Thoracic aorta (tissue), 2 donors: ENCODE measurements at regions not wholly inside any gene's neighbourhood (a gene's known extent, or its start where the extent isn't known, plus 50 kb on each side); places are given as distances from the start of the nearest gene placed in this dataset.

Source experiments
- ATAC-seq: fragments of 150-250 bp; one replicate; pipeline ENCODE4 v1.8.0; 2017; ENCODE audit warnings: low read depth; ENCODE audit not compliant: insufficient number of reproducible peaks, low FRiP score
- DNase-seq: peaks from one replicate; pipeline ENCODE4 v3.0.0-alpha.2; 2020; ENCODE audit warnings: low spot score
- H3K27ac ChIP-seq, 2 donors: fragments of 200-600 bp; sonication (generic); 1 replicate in 1 of 2; 2 replicates in 1 of 2; pipeline ENCODE4 v1.5.1; 2016; ENCODE audit warnings: mild to moderate bottlenecking in 2 of 2, moderate library complexity in 2 of 2
- H3K27me3 ChIP-seq: fragments of 200-600 bp; sonication (generic); replicated peaks from 2 replicates; pipeline ENCODE4 v1.6.0; 2016; ENCODE audit warnings: mild to moderate bottlenecking; ENCODE audit not compliant: insufficient read depth
- H3K36me3 ChIP-seq: fragments of 200-600 bp; sonication (generic); one replicate; pipeline ENCODE4 v1.5.1; 2016
- H3K4me1 ChIP-seq, 2 donors: fragments of 200-600 bp; sonication (generic); 1 replicate in 1 of 2; 2 replicates in 1 of 2; pipeline versions ENCODE4 v1.5.1 to v1.6.0; 2016; ENCODE audit warnings: low read depth in 2 of 2, mild to moderate bottlenecking in 1 of 2; ENCODE audit not compliant: control insufficient read depth in 1 of 2
- H3K4me3 ChIP-seq: fragments of 200-600 bp; sonication (generic); 2 replicates; pipeline ENCODE4 v1.5.1; 2016; ENCODE audit warnings: mild to moderate bottlenecking
- H3K9me3 ChIP-seq: fragments of 200-600 bp; sonication (generic); 2 replicates; pipeline ENCODE4 v1.5.1; 2016
- TF ChIP-seq, protein P1 (sequence below): fragments of 200-600 bp; sonication (generic); IDR thresholded peaks from one replicate; pipeline ENCODE4 v1.5.1; 2019; ENCODE audit warnings: antibody characterized with exemption

DNA sequence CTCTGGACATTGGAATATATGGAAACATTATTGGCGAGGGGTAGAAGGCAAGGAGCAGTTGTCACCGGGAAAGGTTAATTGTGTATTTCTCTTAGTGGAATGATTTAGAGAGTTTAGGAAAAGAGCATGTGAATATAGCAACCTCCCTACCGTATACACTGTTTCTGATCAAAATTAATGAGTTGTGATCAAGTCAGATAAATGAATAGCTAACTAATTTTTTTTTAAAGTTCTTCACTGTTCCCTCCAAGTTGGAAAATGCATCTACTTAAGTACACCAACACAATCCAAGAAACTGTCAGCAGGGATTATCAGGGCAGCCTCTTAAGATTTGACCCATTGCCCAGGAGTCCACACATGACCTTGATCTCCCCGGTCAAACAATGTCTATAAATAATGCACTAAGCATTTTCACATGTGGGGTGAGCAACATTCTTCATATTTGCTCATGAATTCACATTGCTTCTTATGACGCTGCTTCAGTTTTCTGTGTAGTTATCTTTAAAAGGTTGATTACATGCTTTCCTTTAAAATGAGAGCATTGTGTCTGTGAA lies 680.8 kb upstream of the NRSN1 start:
- H3K4me1 ChIP-seq: peaks cover 0 to 11% of the 10 kb centered on the region in 2 donors
- no peak overlapping the region for H3K27ac ChIP-seq
- TF ChIP-seq, protein P1, sequence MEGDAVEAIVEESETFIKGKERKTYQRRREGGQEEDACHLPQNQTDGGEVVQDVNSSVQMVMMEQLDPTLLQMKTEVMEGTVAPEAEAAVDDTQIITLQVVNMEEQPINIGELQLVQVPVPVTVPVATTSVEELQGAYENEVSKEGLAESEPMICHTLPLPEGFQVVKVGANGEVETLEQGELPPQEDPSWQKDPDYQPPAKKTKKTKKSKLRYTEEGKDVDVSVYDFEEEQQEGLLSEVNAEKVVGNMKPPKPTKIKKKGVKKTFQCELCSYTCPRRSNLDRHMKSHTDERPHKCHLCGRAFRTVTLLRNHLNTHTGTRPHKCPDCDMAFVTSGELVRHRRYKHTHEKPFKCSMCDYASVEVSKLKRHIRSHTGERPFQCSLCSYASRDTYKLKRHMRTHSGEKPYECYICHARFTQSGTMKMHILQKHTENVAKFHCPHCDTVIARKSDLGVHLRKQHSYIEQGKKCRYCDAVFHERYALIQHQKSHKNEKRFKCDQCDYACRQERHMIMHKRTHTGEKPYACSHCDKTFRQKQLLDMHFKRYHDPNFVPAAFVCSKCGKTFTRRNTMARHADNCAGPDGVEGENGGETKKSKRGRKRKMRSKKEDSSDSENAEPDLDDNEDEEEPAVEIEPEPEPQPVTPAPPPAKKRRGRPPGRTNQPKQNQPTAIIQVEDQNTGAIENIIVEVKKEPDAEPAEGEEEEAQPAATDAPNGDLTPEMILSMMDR: no peak
- no peaks in the 10 kb centered on the region for H3K9me3 ChIP-seq
- H3K27me3 ChIP-seq: no peaks in the 10 kb centered on the region
- no peak overlapping the region for H3K4me3 ChIP-seq
- ATAC-seq: no peak
- H3K36me3 ChIP-seq: no peaks in the 10 kb centered on the region
- no peak for DNase-seq

DNA sequence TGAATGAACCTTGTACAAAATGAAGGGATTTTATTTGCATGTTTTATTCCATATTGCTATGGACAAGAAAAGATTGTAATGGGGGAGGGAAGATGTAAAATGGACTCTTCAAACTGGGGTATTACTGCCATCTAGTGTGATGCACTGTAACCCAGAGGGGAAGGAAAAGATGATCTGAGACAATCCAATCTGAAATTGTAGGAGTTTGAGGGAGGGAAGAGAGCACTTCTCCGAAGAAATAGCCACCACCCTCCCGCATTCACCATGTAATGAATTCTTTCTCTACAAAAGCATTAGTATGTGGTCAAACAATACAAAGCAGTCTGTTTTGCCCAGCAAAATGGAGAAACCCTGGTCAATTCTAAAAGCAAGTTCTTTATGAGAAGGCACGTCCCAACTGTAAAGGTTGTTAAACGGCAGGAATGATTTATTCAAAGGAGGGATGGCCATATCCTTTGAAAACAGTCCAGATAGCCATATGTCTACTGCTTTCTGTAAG lies 679.5 kb upstream of the NRSN1 start:
- TF ChIP-seq, protein P1: peak; percentile 18

DNA sequence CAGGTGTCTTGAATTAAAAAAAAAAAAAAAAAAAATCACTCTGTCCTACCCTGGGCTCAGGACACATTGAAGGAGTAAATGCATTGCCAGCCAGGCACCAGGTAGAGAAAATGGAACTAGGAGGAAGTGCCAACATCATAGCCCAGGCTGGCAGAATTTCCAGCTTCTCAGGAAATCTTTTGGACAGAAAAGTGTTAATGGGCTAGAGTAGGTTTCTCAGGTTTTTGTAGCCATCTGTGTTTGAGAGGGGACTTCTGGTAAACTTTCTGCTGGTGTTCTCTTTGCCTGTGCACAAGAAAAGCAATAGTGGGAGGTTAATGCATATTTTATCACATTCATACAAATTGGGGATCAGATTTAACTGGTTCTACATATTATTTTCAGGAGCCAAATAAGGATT lies 678.3 kb upstream of the NRSN1 start:
- TF ChIP-seq, protein P1: no peak

More for the DNA sequence above, 679.5 kb upstream of the NRSN1 start:
- ATAC-seq (no peak), DNase-seq (no peak)
- Histone ChIP-seq H3K27me3 (no peaks in the 10 kb centered on the region), H3K9me3 (no peaks in the 10 kb centered on the region), H3K27ac (no peak overlapping the region), H3K4me3 (no peak overlapping the region), H3K4me1 (peaks cover 0 to 11% of the 10 kb centered on the region in 2 donors), H3K36me3 (no peaks in the 10 kb centered on the region)

DNA sequence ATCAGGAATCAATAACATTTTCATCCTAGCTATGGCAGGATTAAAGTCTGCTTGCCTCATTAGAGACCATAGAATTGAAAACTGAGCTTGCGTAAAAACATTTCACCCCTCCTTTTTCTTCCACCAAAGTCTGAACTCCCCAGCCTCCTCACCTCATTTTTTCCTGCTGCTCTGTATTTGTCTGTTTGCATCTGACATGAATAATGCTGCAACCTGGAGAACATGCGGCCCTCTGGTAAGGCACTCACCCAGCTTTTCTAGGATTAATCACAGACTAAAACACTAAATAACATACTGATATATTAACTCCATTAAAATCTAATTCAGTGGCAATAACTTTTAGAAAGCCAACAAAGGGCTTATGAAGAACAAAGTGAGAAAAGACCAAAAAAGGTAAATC lies 677.7 kb upstream of the NRSN1 start:
- ATAC-seq (no peak), DNase-seq (no peak)
- TF ChIP-seq, protein P1: no peak
- no peaks in the 10 kb centered on the region for H3K27me3 ChIP-seq
- H3K4me1 ChIP-seq: peaks cover 0 to 11% of the 10 kb centered on the region in 2 donors
- no peak overlapping the region for H3K27ac ChIP-seq
- no peaks in the 10 kb centered on the region for H3K9me3 ChIP-seq
- no peak overlapping the region for H3K4me3 ChIP-seq
- H3K36me3 ChIP-seq: no peaks in the 10 kb centered on the region

More for the DNA sequence above, 678.3 kb upstream of the NRSN1 start:
- Histone ChIP-seq H3K4me1 (peaks cover 0 to 11% of the 10 kb centered on the region in 2 donors), H3K4me3 (no peak overlapping the region), H3K27me3 (no peaks in the 10 kb centered on the region), H3K27ac (no peak overlapping the region), H3K9me3 (no peaks in the 10 kb centered on the region), H3K36me3 (no peaks in the 10 kb centered on the region)
- DNase-seq: no peak
- ATAC-seq: no peak

DNA sequence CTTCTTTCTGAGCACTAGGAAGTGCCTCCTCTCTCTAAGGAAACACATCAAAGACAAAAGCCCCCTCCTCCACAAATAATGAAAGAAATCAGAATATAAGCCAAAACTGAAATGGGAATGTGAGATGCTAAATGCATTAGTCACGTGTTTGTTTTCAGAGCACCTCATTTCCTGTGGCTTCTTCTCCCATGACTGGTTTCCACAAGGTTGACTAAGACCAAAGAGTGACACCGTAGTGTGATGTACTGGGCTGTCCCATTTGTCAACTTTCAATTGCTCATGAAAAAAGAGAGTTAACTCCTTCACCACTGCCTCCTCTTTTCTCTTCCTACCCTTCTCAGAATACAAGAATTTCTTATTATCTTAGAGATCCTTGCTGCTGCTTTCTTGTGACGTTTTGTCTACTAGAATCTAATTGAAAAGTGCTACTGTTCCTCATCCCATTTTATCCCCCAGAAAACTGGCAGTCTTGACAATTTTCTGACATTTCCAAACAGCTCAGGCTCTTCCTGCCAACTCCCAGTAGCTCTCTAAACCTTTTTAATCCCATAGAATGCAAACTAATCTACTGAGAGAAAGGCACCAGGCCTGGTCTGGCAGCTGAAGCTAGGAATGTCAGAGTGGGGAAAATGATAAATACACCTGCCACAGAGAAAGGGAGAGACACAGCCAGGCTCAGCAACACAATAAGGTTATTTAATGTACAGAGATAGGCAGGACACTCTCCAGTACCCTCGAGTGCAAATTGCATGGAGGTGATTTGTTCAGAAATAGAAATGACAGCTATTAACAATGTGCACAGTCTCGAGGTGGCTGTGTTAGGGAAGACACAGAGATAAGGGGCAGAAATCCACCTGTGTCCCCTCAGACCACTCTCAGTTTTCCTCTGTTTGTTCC lies 671.7 kb upstream of the NRSN1 start:
- no peaks in the 10 kb centered on the region for H3K27me3 ChIP-seq
- H3K9me3 ChIP-seq: no peaks in the 10 kb centered on the region
- DNase-seq (no peak), ATAC-seq (no peak)
- no peaks in the 10 kb centered on the region for H3K4me1 ChIP-seq
- TF ChIP-seq, protein P1: no peak
- no peaks in the 10 kb centered on the region for H3K36me3 ChIP-seq
- no peak overlapping the region for H3K27ac ChIP-seq
- H3K4me3 ChIP-seq: no peak overlapping the region
